DND-41 (cell line): ENCODE measurements at regions not wholly inside any gene's neighbourhood (a gene's known extent, or its start where the extent isn't known, plus 50 kb on each side); places are given as distances from the start of the nearest gene placed in this dataset.

Experiments
- ATAC-seq: fragments of 200-7000 bp; cut with Tn5 transposase; 3 replicates; pipeline ENCODE4 v1.9.1; 2021; ENCODE audit warnings: low read depth; ENCODE audit not compliant: insufficient read depth
- DNase-seq: peaks from one replicate; pipeline ENCODE4 v3.0.0-alpha.2; 2020
- H2AFZ ChIP-seq: 2 replicates; pipeline ENCODE4 v1.6.0; 2012; ENCODE audit warnings: low read depth, low read length
- H3K27ac ChIP-seq: 2 replicates; pipeline ENCODE4 v1.5.1; 2012; ENCODE audit warnings: low read length, inconsistent platforms
- H3K27me3 ChIP-seq: fragments of 200-600 bp; sonication (generic); 2 replicates; pipeline ENCODE4 v1.6.0; 2012; ENCODE audit warnings: low read length, mild to moderate bottlenecking, inconsistent platforms; ENCODE audit not compliant: insufficient read depth, poor library complexity
- H3K36me3 ChIP-seq: 2 replicates; pipeline ENCODE4 v1.5.1; 2012; ENCODE audit warnings: low read length, inconsistent platforms; ENCODE audit not compliant: insufficient read depth
- H3K4me1 ChIP-seq: 2 replicates; pipeline ENCODE4 v1.5.1; 2012; ENCODE audit warnings: mild to moderate bottlenecking, low read length; ENCODE audit not compliant: insufficient read depth
- H3K4me2 ChIP-seq: 2 replicates; pipeline ENCODE4 v1.6.0; 2012; ENCODE audit warnings: mild to moderate bottlenecking, moderate library complexity, low read length, inconsistent platforms; ENCODE audit not compliant: insufficient read depth
- H3K4me3 ChIP-seq, 2 experiments: fragments of 200-600 bp in 1 of 2; shearing (Covaris generic) in 1 of 2; 2 replicates each; pipeline ENCODE4 v1.5.1; 2012 to 2016; ENCODE audit warnings: inconsistent platforms in 2 of 2, low read length in 2 of 2, mild to moderate bottlenecking in 2 of 2, low read depth in 1 of 2, moderate library complexity in 1 of 2
- H3K79me2 ChIP-seq: 2 replicates; pipeline ENCODE4 v1.6.0; 2012; ENCODE audit warnings: low read length, inconsistent platforms; ENCODE audit not compliant: insufficient read depth
- H3K9ac ChIP-seq: 2 replicates; pipeline ENCODE4 v1.6.0; 2012; ENCODE audit warnings: low read depth, mild to moderate bottlenecking, inconsistent platforms, low read length, moderate library complexity
- H3K9me3 ChIP-seq: 2 replicates; pipeline ENCODE4 v1.5.1; 2012; ENCODE audit warnings: low read length, moderate library complexity, mild to moderate bottlenecking, inconsistent platforms; ENCODE audit not compliant: insufficient read depth, severe bottlenecking
- H4K20me1 ChIP-seq: 2 replicates; pipeline ENCODE4 v1.6.0; 2012; ENCODE audit warnings: low read length; ENCODE audit not compliant: insufficient read depth
- EZH2 ChIP-seq: IDR thresholded peaks from 3 replicates; pipeline ENCODE4 v1.6.1; 2012; ENCODE audit warnings: borderline replicate concordance, low read depth, mild to moderate bottlenecking, moderate library complexity, low read length, inconsistent platforms; ENCODE audit not compliant: severe bottlenecking
- TF ChIP-seq, protein P1 (sequence below): IDR thresholded peaks from 2 replicates; pipeline ENCODE4 v1.5.1; 2012; ENCODE audit warnings: borderline replicate concordance, low read length, moderate library complexity, mild to moderate bottlenecking; ENCODE audit not compliant: poor library complexity, severe bottlenecking; ENCODE audit errors: extremely low read depth

DNA sequence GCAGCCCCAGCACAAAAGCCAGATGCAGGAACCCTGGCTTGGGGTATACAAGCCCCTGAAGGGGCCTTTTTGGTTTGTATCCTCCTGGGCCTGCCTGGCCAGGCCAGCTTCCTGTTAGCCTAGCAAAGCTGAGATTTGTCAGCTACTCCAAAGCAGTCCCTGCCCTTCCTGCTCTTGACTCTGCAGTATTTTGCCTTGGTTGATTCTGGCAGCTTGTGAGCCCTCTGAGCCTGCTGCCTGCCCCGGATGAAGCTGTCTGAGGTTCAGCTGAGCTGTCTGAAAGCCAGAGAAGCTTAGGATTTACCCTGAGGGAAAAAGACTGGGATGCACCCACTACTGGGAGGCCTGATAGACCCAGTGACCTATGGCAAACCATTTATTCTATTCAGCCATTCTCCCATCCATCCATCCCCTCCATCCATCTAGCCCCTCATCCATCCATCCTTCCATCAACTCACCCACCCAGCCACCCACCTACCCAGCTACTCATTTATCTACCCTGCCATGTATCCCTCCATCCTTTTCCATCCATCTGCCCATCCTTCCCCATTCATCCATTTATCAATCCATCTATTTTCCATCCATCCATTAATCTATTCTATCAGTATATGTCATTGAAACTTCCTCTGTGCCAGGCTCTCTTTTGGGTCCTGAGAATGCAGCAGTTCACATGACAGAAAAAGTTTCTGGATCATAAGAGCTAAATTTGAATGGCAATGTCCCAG is 307.5 kb downstream of the DHX35 start:
- no peak; the same call in 2 of the 3 replicates for ATAC-seq
- DNase-seq: no peak
- Histone ChIP-seq H3K9me3 (no peaks in the 10 kb centered on the region), H3K4me1 (peaks cover 37% of the 10 kb centered on the region), H3K4me3 (no peak overlapping the region), H4K20me1 (no peaks in the 10 kb centered on the region), H3K36me3 (no peaks in the 10 kb centered on the region), H3K9ac (no peak overlapping the region; the same call in 1 of the 2 replicates), H3K27me3 (no peaks in the 10 kb centered on the region), H2AFZ (no peak overlapping the region), H3K27ac (peak overlapping the region; percentile 80), H3K79me2 (no peaks in the 10 kb centered on the region), H3K4me2 (no peak overlapping the region)
- TF ChIP-seq, protein P1, sequence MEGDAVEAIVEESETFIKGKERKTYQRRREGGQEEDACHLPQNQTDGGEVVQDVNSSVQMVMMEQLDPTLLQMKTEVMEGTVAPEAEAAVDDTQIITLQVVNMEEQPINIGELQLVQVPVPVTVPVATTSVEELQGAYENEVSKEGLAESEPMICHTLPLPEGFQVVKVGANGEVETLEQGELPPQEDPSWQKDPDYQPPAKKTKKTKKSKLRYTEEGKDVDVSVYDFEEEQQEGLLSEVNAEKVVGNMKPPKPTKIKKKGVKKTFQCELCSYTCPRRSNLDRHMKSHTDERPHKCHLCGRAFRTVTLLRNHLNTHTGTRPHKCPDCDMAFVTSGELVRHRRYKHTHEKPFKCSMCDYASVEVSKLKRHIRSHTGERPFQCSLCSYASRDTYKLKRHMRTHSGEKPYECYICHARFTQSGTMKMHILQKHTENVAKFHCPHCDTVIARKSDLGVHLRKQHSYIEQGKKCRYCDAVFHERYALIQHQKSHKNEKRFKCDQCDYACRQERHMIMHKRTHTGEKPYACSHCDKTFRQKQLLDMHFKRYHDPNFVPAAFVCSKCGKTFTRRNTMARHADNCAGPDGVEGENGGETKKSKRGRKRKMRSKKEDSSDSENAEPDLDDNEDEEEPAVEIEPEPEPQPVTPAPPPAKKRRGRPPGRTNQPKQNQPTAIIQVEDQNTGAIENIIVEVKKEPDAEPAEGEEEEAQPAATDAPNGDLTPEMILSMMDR: no peak
- TF ChIP-seq EZH2: no peak

DNA sequence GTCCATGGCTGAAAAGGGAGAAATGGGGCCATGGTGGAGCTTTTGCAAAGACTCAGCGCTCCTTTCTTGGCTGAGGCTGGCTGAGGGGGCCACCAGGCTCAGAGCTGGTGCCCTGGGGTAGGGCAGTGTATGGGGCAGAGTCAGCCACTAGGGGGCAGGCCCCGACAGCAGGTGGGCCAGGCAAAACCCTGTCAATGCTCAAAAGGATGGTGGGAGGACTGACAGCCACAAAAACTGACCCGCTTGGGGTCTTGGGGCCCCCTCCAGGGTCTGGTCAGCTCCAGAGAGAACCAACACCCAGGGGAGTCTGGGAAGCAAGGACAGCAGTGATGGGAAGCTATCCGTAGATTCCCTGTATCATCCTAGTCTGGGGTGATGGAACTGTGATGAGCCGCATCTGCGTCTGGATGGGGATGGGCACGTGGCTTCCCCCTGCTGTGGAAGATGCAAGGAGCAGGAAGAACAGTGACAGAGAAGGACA is 306.9 kb downstream of the DHX35 start:
- peak; percentile 86 for DNase-seq
- Histone ChIP-seq H3K4me3 (no peak overlapping the region), H3K27ac (peak overlapping the region; percentile 80), H4K20me1 (no peaks in the 10 kb centered on the region), H2AFZ (peak overlapping the region; percentile 69), H3K9ac (peak overlapping the region; percentile 26; the same call in 1 of the 2 replicates), H3K36me3 (no peaks in the 10 kb centered on the region), H3K27me3 (no peaks in the 10 kb centered on the region), H3K79me2 (no peaks in the 10 kb centered on the region), H3K9me3 (no peaks in the 10 kb centered on the region), H3K4me2 (no peak overlapping the region), H3K4me1 (peaks cover 43% of the 10 kb centered on the region)
- TF ChIP-seq, protein P1: peak; percentile 99
- TF ChIP-seq EZH2: no peak
- ATAC-seq: peak; percentile 95

DNA sequence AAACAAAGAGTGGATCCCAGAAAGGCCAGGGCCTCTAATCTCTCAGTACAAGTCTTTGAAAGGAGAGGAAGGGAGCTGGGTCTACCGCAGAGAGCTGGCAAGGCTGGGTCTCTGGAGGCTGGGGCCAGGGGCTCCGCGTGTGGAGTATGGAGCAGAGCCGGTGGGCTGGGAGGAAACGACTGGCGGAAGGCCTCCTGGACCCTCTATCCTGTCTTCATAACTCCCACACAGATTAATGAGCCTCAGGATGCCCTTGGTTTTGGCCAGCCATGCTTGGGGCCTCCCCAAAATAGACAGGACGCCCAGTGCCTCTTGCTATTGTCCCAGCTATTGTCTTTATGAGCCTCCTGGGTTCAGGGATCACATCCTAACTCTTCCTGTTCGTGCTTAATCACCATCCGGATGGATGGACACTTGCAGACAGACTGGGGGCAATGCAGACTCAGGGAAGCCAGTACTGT is 306.4 kb downstream of the DHX35 start:
- H3K27ac ChIP-seq: peak overlapping the region; percentile 80
- DNase-seq (no peak), ATAC-seq (no peak)
- TF ChIP-seq EZH2: no peak
- TF ChIP-seq, protein P1: no peak
- peaks cover 47% of the 10 kb centered on the region for H3K4me1 ChIP-seq
- H3K79me2 ChIP-seq: no peaks in the 10 kb centered on the region
- H3K9me3 ChIP-seq: peaks cover under 1% of the 10 kb centered on the region
- peak overlapping the region; percentile 69 for H2AFZ ChIP-seq
- H3K36me3 ChIP-seq: no peaks in the 10 kb centered on the region
- no peak overlapping the region for H3K4me3 ChIP-seq
- no peak overlapping the region for H3K4me2 ChIP-seq
- H4K20me1 ChIP-seq: no peaks in the 10 kb centered on the region
- peak overlapping the region; percentile 26; the same call in 1 of the 2 replicates for H3K9ac ChIP-seq
- H3K27me3 ChIP-seq: no peaks in the 10 kb centered on the region
